C4-2B (cell line): ENCODE measurements at regions not wholly inside any gene's neighbourhood (a gene's known extent, or its start where the extent isn't known, plus 50 kb on each side); places are given as distances from the start of the nearest gene placed in this dataset.

ENCODE experiments used
- H3K27ac ChIP-seq: fragments of 450-650 bp; 2 replicates; pipeline ENCODE4 v1.5.1; 2017
- ZFX ChIP-seq: fragments of 450-650 bp; IDR thresholded peaks from 2 replicates; pipeline ENCODE4 v1.6.1; 2017
- TF ChIP-seq, protein P1 (sequence below): fragments of 450-650 bp; conservative IDR thresholded peaks from 2 replicates; pipeline ENCODE4 v1.5.1; 2017; ENCODE audit warnings: mild to moderate bottlenecking

DNA sequence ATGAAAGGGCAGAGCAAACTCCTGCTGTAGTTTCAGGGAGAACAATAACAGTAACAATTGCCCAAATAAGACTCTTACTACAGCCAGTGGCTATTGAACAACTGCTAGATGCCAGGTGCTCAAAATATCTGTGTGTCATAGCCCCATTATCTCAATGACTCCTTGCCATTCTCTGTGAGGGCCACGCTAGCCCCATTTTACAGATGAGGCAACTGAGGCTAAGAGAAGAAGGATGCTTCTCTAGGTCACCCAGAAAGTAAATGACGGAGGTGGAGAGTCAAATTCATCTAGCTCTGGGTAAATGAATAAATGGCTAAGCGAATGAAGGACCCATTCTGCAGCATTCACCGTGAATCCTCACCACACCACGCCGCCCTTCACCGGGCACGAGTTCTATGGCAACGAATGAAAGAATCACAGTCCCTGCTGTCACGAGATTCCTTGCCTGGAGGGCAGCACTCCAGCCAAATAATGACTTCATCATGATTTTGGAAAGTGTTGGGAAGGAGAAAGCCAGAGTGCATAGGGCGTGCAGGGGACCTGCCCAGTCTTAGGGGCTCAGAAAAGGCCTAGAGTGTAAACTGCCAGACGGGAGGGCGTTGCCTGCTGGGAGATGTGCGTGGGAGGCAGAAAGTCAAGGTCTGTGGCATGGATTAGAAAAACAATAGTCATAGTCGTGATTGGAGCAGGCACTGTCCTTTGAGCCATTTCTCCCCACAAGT, 147.2 kb downstream of the C9orf50 start:
- TF ChIP-seq, protein P1, sequence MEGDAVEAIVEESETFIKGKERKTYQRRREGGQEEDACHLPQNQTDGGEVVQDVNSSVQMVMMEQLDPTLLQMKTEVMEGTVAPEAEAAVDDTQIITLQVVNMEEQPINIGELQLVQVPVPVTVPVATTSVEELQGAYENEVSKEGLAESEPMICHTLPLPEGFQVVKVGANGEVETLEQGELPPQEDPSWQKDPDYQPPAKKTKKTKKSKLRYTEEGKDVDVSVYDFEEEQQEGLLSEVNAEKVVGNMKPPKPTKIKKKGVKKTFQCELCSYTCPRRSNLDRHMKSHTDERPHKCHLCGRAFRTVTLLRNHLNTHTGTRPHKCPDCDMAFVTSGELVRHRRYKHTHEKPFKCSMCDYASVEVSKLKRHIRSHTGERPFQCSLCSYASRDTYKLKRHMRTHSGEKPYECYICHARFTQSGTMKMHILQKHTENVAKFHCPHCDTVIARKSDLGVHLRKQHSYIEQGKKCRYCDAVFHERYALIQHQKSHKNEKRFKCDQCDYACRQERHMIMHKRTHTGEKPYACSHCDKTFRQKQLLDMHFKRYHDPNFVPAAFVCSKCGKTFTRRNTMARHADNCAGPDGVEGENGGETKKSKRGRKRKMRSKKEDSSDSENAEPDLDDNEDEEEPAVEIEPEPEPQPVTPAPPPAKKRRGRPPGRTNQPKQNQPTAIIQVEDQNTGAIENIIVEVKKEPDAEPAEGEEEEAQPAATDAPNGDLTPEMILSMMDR = no peak
- no peak for TF ChIP-seq ZFX
- no peak overlapping the region for H3K27ac ChIP-seq

DNA sequence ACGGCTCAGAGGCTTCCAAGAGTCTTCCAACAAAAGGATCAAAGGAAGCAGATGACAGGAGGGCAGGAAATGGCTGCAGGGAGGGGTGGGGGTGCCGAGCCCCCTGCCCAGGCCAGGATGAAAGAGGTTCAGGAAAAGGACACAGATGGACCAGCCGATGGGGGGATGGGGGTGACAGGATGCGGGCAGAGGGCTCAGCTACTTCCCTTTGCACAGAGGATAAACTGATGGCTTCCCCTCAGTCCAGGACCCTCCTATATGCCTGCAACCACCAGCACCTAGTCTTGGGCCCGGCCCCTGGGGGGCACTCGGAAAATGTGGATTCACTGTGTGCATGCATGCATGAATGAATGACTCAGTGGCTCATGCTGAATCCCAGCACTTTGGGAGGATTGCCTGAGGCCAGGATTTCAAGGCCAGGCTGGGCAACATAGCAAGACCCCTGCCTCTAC, 148.2 kb downstream of the C9orf50 start:
- TF ChIP-seq ZFX = no peak
- TF ChIP-seq, protein P1 = no peak
- H3K27ac ChIP-seq = no peak overlapping the region

DNA sequence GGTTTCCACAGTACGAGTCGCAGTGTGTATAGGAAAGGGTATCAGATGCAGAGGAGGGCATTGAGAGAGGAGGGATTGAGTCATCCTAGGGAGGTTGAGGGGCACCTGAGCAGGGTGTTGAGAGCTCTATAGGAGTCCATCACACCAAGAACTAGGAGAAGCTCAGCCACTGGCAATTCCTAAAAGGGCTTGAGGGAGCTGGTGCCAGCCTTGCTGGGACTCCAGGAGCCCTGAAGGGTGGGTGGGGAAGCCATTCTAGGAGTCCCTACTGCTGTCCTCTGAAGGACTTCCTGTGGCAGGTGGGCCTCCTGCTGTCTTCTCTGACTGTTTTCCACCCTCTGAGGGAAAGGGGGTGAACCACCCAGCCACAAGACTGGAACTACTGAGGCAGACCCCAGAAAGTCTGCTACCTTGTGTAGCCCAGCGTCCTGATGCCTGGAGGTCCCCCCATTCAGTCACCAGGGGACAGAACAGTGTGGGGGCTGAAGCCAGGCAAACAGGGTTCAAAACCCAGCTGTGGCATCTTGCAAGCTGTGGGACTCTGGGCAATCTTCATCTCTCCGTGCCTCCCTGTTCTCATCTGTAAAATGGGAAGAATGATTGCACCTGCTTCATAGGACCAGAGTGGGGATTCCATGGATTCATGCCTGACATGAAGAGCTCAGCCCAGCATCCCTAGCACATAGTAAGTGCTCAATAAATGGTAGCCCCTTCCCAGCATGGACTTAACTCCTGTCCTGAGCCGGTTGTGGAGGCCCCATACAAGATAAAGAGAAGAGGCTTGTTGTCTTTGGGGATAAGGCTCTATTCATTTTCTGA, 149.5 kb downstream of the C9orf50 start:
- no peak overlapping the region for H3K27ac ChIP-seq
- TF ChIP-seq, protein P1 = no peak
- TF ChIP-seq ZFX = no peak

DNA sequence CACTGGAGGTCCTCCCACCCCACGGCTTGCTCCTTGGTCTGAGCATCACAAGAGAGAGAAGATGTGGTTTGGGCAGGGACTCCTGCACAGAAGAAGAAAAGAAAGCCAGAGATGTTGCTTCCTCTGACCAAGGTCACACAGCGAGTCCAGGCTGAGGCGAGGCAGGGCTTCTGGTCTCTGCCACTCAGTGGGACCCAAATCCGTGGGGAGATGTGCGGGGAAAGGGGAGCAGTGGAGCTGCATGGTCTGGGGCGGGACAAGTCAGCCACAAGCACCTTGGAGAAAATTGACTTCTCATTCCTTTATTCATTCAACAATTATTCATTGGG, 150.9 kb downstream of the C9orf50 start:
- no peak for TF ChIP-seq ZFX
- TF ChIP-seq, protein P1 = no peak
- no peak overlapping the region for H3K27ac ChIP-seq

DNA sequence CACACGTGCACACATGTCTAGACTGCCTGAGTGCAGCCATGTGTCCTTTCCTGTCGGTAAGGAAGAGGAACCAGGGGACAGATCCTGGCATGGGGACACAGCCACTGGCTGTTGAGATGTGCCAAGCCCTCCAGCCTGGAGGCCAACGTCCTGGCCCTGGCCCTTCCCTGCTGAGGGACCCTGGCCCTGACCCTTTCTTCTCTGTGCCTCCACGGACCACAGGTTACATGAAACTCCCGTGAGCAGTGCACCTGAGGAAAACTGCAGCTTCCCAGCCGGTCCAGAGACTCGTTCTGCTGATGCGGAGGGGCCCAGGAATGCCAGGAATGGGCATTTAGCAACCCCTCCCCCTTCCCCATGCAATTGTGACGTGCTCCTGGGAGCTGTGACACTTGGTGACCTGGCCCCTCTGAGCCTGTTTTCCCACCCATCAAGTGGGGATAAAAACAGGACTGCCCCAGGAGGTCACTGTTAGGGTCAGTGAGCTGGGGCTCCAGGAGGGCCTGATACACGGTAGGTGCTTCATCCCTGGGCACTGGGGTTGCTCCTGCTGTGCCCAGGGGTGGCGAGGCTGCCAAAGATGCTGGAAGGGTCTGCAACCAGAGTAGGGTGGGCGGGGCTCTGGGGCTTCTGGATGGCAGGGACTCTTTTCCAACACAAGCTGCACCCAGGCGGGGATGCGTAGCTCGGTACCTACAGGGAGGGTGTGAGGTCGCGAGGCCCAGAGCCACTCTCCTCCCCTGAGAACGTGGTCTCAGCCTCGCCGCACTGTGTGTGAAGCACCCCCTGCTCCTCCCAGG, 151.5 kb downstream of the C9orf50 start:
- no peak overlapping the region for H3K27ac ChIP-seq
- no peak for TF ChIP-seq ZFX
- TF ChIP-seq, protein P1 = no peak

DNA sequence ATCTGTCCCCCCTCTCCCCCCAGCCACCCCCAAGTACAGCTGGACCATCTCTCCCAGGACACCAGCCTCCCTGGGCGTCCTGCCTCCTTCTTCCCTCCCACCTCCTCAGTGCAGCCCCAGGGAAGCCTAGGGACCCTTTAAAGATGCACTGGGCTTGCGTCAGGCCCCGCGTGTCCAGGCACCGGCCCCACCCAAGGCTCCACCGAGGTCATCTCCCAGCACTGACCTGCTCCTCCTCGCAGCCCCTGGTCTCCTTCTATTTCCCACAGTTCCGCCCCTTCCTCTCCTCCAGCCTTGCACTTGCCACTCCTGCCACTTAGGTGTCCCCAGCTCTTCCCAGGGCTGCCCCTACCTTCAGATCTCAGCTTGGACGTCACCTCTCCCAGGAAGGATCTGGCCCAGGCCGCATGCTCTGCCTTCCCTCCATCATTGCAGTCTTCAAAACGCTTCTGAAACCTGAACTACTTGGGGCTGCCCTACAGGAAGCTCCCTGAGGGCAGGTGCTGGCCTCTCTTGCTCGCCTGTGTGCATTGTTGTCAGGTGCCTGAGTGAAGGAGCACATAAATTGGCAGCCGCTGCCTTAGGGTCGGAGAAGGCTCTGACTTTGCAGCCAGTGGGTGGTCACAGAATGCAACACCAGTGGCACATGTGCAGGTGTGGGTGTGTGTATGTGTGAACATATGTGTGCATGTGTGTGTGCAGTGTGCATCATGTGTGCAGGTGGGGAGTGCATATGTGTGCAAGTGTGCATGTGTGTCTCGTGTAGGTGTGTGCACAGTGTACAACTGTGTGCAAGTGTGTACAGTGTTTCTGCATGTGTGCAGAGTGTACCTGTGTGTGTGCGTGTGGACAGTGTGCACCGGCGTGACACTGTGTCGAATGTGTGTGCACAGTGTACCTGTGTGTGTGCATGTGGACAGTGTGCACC, 152.9 kb downstream of the C9orf50 start:
- H3K27ac ChIP-seq = no peak overlapping the region
- TF ChIP-seq, protein P1 = no peak
- no peak for TF ChIP-seq ZFX
